ENCODE measurements at regions not wholly inside any gene's neighbourhood (a gene's known extent, or its start where the extent isn't known, plus 50 kb on each side); places are given as distances from the start of the nearest gene placed in this dataset.

DNA sequence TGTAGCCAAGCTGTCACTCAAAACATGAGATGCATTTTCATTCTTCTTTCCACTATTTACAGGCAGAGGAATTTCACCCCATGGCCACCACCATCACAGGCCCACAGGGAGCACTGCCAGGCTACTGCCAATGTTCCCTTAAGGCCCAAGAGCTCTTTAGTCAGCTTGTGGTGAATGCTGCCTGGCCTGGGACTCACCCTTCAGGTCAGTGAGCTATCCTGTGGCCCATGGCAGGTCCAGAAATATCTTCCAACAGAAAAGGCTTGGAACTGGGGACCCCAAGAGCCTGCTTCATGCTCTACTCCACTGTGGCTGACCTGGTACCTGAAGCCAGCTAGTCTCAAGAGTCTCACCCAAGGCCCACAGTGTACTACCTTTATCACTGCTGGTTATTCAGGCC is 1518.7 kb upstream of the CDH9 start:
- Histone ChIP-seq H3K36me3 (no peaks in the 10 kb centered on the region), H3K9me3 (no peaks in the 10 kb centered on the region), H3K4me3 (no peak overlapping the region), H3K4me1 (replicated peaks) (no peaks in the 10 kb centered on the region), H3K27ac (no peak overlapping the region), H3K27me3 (replicated peaks; ENCODE audit: insufficient read depth) (no peaks in the 10 kb centered on the region)
- DNase-seq (ENCODE audit: low spot score), result no peak
- intact Hi-C loops (cut with DNase I), result no loop called here
- TF ChIP-seq POLR2AphosphoS5 (IDR thresholded peaks at IDR 0.05) (no peak), POLR2A (IDR thresholded peaks at IDR 0.05) (no peak), CTCF (IDR thresholded peaks at IDR 0.05) (no peak)

- no peak overlapping the region for H3K4me3 ChIP-seq
- no peak for TF ChIP-seq POLR2AphosphoS5 (IDR thresholded peaks at IDR 0.05)
- no peak for TF ChIP-seq CTCF (IDR thresholded peaks at IDR 0.05)
- TF ChIP-seq POLR2A (IDR thresholded peaks at IDR 0.05), result no peak
- no peak for DNase-seq (ENCODE audit: low spot score)
- no peak overlapping the region for H3K27ac ChIP-seq
- intact Hi-C loops (cut with DNase I), result no loop called here
- H3K4me1 ChIP-seq (replicated peaks), result no peaks in the 10 kb centered on the region
- WGBS, result 58% methylated on average over 2 of the region's 2 CpGs
- H3K27me3 ChIP-seq (replicated peaks; ENCODE audit: insufficient read depth), result no peaks in the 10 kb centered on the region
- H3K36me3 ChIP-seq, result no peaks in the 10 kb centered on the region
- no peaks in the 10 kb centered on the region for H3K9me3 ChIP-seq
Observed at GRCh38 chr5:28549588-28549987, 1511.2 kb upstream of the CDH9 start.

- intact Hi-C loops (cut with DNase I), result no loop called here
- DNase-seq (ENCODE audit: low spot score), result no peak
- 74% methylated on average over 1 of the region's 1 CpG for WGBS
- H3K9me3 ChIP-seq, result no peaks in the 10 kb centered on the region
- no peaks in the 10 kb centered on the region for H3K36me3 ChIP-seq
- H3K27me3 ChIP-seq (replicated peaks; ENCODE audit: insufficient read depth), result no peaks in the 10 kb centered on the region
- H3K27ac ChIP-seq, result no peak overlapping the region
- H3K4me1 ChIP-seq (replicated peaks), result no peaks in the 10 kb centered on the region
- TF ChIP-seq CTCF (IDR thresholded peaks at IDR 0.05), result no peak
- TF ChIP-seq POLR2A (IDR thresholded peaks at IDR 0.05), result no peak
- TF ChIP-seq POLR2AphosphoS5 (IDR thresholded peaks at IDR 0.05), result no peak
- no peak overlapping the region for H3K4me3 ChIP-seq
Observed at GRCh38 chr5:28548856-28549255, 1510.5 kb upstream of the CDH9 start.

DNA sequence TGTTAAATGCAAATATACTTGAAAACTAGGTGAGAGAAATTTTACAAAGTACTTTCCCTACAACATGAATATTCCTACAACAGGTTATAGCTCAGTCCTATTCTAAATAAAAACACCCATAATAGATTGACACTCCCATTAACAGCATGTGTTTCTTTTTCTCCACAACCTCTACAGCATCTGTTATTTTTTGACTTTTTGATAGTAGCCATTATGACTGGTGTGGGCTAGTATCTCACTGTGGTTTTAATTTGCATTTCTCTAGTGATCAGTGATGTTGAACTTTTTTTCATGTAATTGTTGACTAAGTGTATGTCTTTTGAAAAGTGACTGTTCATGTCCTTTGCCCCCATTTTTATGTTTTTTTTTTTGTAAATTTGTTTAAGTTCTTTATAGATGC is 1506.1 kb upstream of the CDH9 start:
- no peaks in the 10 kb centered on the region for H3K27me3 ChIP-seq (replicated peaks; ENCODE audit: insufficient read depth)
- H3K9me3 ChIP-seq, result no peaks in the 10 kb centered on the region
- no peak overlapping the region for H3K27ac ChIP-seq
- no peak for DNase-seq (ENCODE audit: low spot score)
- H3K4me3 ChIP-seq, result no peak overlapping the region
- H3K4me1 ChIP-seq (replicated peaks), result no peaks in the 10 kb centered on the region
- no peaks in the 10 kb centered on the region for H3K36me3 ChIP-seq
- intact Hi-C loops (cut with DNase I), result no loop called here
- TF ChIP-seq CTCF (IDR thresholded peaks at IDR 0.05) (no peak), POLR2A (IDR thresholded peaks at IDR 0.05) (no peak)

- Histone ChIP-seq H3K9me3 (no peaks in the 10 kb centered on the region), H3K27ac (no peak overlapping the region), H3K4me1 (replicated peaks) (no peaks in the 10 kb centered on the region), H3K36me3 (no peaks in the 10 kb centered on the region), H3K27me3 (replicated peaks; ENCODE audit: insufficient read depth) (no peaks in the 10 kb centered on the region), H3K4me3 (no peak overlapping the region)
- DNase-seq (ENCODE audit: low spot score), result no peak
- intact Hi-C loops (cut with DNase I), result no loop called here
- TF ChIP-seq POLR2AphosphoS5 (IDR thresholded peaks at IDR 0.05), result no peak
- no peak for TF ChIP-seq CTCF (IDR thresholded peaks at IDR 0.05)
- no peak for TF ChIP-seq POLR2A (IDR thresholded peaks at IDR 0.05)
Observed at GRCh38 chr5:28543473-28544098, 1505.2 kb upstream of the CDH9 start.

Measured in prostate gland (tissue), 2 donors.